Erythroblast (primary cell): ENCODE measurements at regions not wholly inside any gene's neighbourhood (a gene's known extent, or its start where the extent isn't known, plus 50 kb on each side); places are given as distances from the start of the nearest gene placed in this dataset.

Experiments
- GATA1 ChIP-seq: IDR thresholded peaks from 2 replicates; pipeline ENCODE4 v1.6.1; 2011; ENCODE audit warnings: low read depth, mild to moderate bottlenecking, control low read depth, low read length, moderate library complexity
- POLR2A ChIP-seq: IDR thresholded peaks from 2 replicates; pipeline ENCODE4 v1.6.1; 2011; ENCODE audit warnings: mild to moderate bottlenecking, low read length

- no peak for TF ChIP-seq POLR2A
- no peak for TF ChIP-seq GATA1
These were observed 131.2 kb upstream of the HHIP start for GRCh38 chr4:144514736-144515135.
